Middle frontal gyrus (tissue), 1 donor: ENCODE measurements at regions not wholly inside any gene's neighbourhood (a gene's known extent, or its start where the extent isn't known, plus 50 kb on each side); places are given as distances from the start of the nearest gene placed in this dataset.
"Not testable (repeated sequence)": the region's sequence is repeated elsewhere in the genome, so short reads cannot be mapped to it uniquely, and the experiment has no call there.

ENCODE experiments used
- DNase-seq: peaks from one replicate; pipeline ENCODE4 v3.0.0-alpha.2; 2015; ENCODE audit warnings: low spot score; ENCODE audit errors: extremely low spot score

DNA sequence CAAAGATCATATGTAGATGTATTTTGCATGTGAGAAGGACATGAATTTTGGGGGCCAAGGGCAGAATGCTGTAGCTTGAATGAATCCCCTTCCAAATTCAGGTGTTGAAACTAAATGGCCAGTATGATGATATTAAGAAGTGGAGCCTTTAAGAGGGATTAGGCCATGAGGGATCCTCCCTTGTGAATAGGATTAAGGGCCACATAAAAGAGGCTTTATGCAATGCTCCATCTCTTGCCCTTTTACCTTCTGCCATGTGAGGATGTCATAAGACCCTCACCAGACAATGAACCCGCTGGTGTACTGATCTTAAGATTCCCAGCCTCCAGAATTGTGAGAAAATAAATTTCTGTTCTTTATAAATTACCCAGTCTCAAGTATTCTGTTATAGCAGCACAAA is 206.1 kb downstream of the YTHDC2 start:
- no peak for DNase-seq

GRCh38 chr5:113721171-113721570 is 207.7 kb downstream of the YTHDC2 start:
- DNase-seq = no peak

DNA sequence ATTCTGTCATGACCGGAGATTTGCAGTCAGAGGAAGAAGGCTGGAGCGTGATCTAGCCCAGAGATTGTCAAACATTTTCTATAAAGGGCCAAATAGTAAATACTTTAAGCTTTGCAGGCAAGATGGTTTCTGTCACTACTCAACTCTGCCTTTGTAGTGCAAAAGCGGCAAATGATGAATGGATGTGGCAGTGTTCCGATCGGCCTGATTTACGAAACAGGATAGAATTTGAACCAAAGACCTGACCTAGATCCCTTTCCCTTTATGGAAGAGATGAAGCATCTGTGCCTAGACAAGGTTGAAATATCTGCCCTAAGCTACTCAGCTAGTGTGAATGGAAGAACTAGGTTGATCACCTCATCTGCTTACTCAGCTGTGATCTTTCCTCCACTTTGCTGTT is 209.5 kb downstream of the YTHDC2 start:
- DNase-seq = no peak

GRCh38 chr5:113735751-113736150 is 222.3 kb downstream of the YTHDC2 start:
- no peak for DNase-seq

DNA sequence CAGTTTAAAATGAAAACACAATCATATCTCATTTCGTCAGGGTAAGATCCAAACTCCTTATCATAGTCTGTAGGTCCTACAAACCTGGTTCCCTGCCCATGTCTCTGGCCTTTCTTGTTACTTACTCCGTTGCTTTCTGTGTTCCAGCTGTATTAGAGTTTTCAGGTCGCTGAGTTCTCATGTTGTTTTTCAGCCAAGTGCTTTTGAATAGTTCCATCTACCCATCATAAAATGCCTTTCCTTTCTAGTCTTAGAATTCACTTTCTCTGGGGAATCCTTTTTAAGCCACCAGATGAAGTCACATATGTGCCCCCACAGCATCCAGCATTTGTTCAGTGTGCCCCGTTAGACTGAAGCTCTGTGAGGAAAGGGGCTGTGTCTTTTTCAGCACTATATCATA is 228.7 kb downstream of the YTHDC2 start:
- DNase-seq = no peak

- DNase-seq = no peak
These were observed 229.1 kb downstream of the YTHDC2 start for GRCh38 chr5:113742639-113743038.

DNA sequence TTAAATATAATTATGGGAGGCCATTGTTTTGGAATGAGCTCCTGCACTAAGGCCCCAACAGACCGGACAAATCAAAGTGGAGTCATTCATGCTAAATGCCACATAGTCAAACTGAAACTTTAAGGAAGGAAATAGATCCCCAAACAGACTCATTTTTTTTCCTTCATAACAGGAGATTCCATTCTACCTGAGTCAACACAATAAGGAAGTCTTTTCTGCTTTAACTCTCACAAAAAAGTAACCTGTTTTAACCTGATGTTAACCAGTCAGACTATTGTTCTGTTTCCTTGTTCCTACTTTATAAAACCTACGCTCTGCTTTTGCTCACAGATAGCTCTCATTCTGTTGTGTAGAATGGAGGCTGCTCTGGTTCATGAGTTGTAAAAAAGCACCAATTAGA is 234.9 kb downstream of the YTHDC2 start:
- DNase-seq = no peak

DNA sequence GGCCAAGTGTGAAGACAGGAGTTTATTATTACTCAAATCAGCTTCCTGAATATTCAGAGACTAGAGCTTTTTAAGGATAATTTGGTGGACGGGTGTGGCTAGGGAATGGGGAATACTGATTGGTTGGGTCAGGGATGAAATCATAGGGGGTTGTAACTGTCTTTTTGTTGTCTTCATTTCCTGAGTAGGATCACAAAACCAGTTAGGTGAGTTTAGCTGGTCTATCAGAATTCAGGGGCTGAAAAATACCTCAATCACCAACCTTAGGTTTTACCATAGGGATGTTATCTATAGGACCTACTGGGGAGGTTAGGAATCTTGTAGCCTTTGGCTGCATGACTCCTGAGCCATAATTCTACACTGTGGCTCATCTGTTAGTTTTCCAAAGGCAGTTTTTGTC is 235.8 kb downstream of the YTHDC2 start:
- DNase-seq = no peak

DNA sequence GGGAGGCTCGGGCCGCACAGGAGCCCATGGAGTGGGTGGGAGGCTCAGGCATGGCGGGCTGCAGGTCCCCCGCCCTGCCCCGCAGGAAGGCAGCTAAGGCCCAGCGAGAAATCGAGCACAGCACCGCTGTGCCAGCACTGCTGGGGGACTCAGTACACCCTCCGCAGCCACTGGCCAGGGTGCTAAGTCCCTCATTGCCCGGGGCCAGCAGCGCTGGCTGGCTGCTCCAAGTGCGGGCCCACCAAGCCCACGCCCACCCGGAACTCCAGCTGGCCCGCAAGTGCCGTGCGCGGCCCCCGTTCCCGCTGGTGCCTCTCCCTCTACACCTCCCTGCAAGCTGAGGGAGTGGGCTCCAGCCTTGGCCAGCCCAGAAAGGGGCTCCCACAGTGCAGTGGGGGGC is 239.7 kb downstream of the YTHDC2 start:
- not testable (repeated sequence) for DNase-seq

GRCh38 chr5:113755516-113755915 is 242.0 kb downstream of the YTHDC2 start:
- DNase-seq = no peak

DNA sequence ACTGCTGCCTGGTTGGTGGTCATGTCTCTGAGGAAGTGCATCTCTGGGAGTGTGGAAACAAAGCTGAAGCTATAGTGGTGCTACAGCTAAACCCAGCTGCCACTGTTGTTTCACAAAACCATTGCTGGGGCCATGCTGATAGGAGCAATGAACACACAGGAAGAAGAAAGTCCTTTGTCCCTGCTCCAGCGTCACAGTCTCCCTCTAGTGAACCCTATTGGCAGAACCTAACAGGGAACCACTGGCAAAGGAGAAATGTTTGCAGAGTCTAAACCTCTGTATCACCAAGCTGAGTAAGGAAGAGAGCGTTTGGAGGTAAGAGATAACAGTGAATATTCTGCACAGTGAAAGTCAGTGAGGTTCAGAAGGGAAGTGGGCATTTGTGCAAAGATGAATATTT is 244.0 kb downstream of the YTHDC2 start:
- DNase-seq = no peak

DNA sequence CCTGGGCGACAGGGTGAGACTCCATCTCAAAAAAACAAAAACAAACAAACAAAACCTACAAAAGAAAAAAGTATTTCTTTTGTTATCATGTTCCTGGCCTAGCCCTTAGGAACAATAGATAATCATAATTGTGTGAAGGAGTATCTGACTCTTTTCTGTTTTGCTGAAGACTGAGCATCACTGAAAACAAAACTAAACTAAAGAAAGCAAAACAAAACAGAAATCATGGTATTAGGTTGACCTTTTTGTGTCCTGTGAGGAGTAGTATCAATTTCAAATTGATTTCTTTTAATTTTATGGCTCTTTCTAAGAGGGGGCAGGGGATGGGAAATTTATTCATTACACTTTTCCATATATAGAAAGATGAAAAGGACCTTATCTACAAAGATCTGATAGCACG is 246.0 kb downstream of the YTHDC2 start:
- no peak for DNase-seq

DNA sequence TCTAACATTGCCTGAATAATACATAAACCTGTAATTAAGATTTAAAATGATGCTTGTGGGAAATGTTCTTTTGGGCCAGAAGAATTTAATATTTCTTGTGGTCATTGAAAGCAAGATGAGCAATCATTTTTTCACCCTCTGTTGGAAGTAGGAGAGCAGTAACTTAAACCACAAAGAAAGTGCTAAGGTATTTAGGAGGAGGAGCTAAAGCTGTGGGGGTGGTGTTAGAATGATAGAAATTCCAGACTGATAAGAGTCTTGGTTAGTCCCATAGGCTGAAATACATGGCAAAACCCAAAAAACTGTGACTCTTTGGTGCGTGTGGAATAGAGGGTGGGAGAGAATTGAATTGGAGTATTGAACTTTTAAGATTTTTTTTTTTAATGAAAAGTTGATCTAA is 247.0 kb downstream of the YTHDC2 start:
- no peak for DNase-seq

DNA sequence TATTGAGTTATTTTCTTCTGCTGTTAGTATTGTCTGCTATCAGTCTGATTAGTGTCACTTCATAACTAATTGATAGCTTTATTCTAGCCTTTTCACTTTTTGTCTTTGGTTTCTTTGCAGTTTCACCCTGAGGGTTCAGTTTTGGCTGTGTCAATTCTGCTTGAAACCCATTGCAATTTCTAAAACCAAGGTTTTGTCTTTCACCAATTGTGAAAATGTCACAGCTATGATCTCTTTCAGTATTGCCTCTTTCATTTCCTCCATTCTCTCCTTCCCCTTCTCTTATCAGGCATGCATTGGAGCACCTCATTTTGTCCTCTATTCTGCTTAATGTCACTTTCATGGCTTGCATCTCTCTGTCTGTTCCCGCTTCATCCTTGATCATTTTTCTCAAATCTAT is 248.1 kb downstream of the YTHDC2 start:
- no peak for DNase-seq

- DNase-seq = no peak
These were observed 250.9 kb downstream of the YTHDC2 start for GRCh38 chr5:113764382-113764781.

GRCh38 chr5:113766827-113767226 is 253.3 kb downstream of the YTHDC2 start:
- not testable (repeated sequence) for DNase-seq

- DNase-seq = no peak
These were observed 257.2 kb downstream of the YTHDC2 start for GRCh38 chr5:113770648-113771047.

DNA sequence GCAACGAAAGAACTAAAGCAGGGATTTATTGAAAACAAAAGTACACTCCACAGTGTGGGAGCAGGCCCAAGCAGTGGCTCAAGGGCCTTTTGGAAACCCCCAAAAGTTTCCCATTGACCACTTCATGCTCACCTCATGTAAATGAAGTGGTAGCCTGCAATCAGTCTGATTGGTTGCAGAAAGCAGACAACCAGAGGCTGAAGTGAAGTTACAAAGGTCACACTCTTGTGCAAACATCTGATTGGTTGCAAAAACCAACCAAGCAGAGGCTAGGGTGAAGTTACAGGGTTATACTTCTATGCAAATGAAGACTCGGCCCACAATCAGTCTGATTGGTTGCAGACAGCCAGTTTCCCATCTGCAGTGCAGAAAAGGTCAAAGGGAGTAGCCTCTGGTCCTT is 258.0 kb downstream of the YTHDC2 start:
- DNase-seq = no peak

GRCh38 chr5:113776168-113776567 is 262.7 kb downstream of the YTHDC2 start:
- no peak for DNase-seq

- DNase-seq = no peak
These were observed 263.5 kb downstream of the YTHDC2 start for GRCh38 chr5:113776832-113777525.

DNA sequence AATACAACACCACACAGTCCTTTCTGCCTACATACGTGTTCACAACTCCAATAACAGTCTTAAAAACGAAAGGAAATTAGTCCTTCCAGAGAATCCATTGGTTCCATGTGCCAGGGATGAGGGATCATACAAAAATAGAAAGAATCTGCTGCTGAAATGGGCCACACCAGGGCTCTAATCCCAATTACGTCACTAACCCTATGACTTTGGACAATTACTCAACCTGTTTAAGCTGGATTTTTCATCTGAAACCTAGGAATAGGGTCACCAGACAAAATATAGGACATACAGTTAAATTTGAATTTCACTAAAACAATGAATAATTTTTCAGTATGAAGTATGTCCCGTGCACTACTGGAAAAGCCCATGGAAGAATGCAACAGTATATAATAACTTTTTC is 264.7 kb downstream of the YTHDC2 start:
- no peak for DNase-seq

- DNase-seq = no peak
These were observed 274.7 kb downstream of the YTHDC2 start for GRCh38 chr5:113788141-113788655.

GRCh38 chr5:113789769-113790168 is 276.3 kb downstream of the YTHDC2 start:
- no peak for DNase-seq

GRCh38 chr5:113792806-113793205 is 279.3 kb downstream of the YTHDC2 start:
- DNase-seq = no peak
